Smooth muscle cell (in vitro differentiated cells): ENCODE measurements at regions not wholly inside any gene's neighbourhood (a gene's known extent, or its start where the extent isn't known, plus 50 kb on each side); places are given as distances from the start of the nearest gene placed in this dataset.

ENCODE experiments used
- DNase-seq: peaks from one replicate; lab custom pipeline; 2025; ENCODE audit not compliant: unreplicated experiment; lab: John Stamatoyannopoulos, UW
- H2AFZ ChIP-seq: fragments of 200-600 bp; sonication (generic); 2 replicates; pipeline ENCODE4 v1.6.0; 2016; ENCODE audit warnings: antibody characterized with exemption, low read depth, mild to moderate bottlenecking
- H3F3A ChIP-seq: fragments of 200-600 bp; sonication (generic); 2 replicates; pipeline ENCODE4 v1.6.0; 2017; ENCODE audit warnings: antibody characterized with exemption, low read depth
- H3K27ac ChIP-seq: fragments of 200-600 bp; sonication (generic); 2 replicates; pipeline ENCODE4 v1.5.1; 2016; ENCODE audit warnings: low read depth, mild to moderate bottlenecking
- H3K27me3 ChIP-seq: fragments of 200-600 bp; sonication (generic); 2 replicates; pipeline ENCODE4 v1.6.1; 2016; ENCODE audit warnings: low read depth, mild to moderate bottlenecking
- H3K36me3 ChIP-seq: fragments of 200-600 bp; sonication (generic); 2 replicates; pipeline ENCODE4 v1.5.1; 2016; ENCODE audit warnings: low read depth
- H3K4me1 ChIP-seq: fragments of 200-600 bp; sonication (generic); 2 replicates; pipeline ENCODE4 v1.5.1; 2016; ENCODE audit warnings: low read depth
- H3K4me2 ChIP-seq: fragments of 200-600 bp; sonication (generic); 2 replicates; pipeline ENCODE4 v1.6.0; 2016; ENCODE audit warnings: mild to moderate bottlenecking
- H3K4me3 ChIP-seq: fragments of 200-600 bp; sonication (generic); 2 replicates; pipeline ENCODE4 v1.5.1; 2016; ENCODE audit warnings: mild to moderate bottlenecking
- H3K79me2 ChIP-seq: fragments of 200-600 bp; sonication (generic); 2 replicates; pipeline ENCODE4 v1.6.0; 2016; ENCODE audit warnings: low read depth, mild to moderate bottlenecking
- H3K9ac ChIP-seq: fragments of 200-600 bp; sonication (generic); 2 replicates; pipeline ENCODE4 v1.6.0; 2016; ENCODE audit warnings: low read depth
- H3K9me3 ChIP-seq: fragments of 200-600 bp; sonication (generic); replicated peaks from 2 replicates; pipeline ENCODE4 v1.5.1; 2016; ENCODE audit warnings: low read depth
- H4K20me1 ChIP-seq: fragments of 200-600 bp; sonication (generic); 2 replicates; pipeline ENCODE4 v1.6.0; 2016; ENCODE audit warnings: low read depth
- CTCF ChIP-seq: fragments of 200-600 bp; sonication (generic); IDR thresholded peaks from 2 replicates; pipeline ENCODE4 v1.5.1; 2017; ENCODE audit warnings: borderline replicate concordance, mild to moderate bottlenecking, antibody characterized with exemption; ENCODE audit not compliant: insufficient read depth, poor library complexity, severe bottlenecking
- WGBS: methylation state at CpG from one replicate; pipeline ENCODE4 v1.1.7; 2016; ENCODE audit warnings: low lambda C conversion rate; 5-methylcytosine and 5-hydroxymethylcytosine counted together

- Histone ChIP-seq H2AFZ (no peak overlapping the region), H3K27me3 (no peaks in the 10 kb centered on the region), H3K9me3 (no peaks in the 10 kb centered on the region), H3K9ac (no peak overlapping the region), H3F3A (no peaks in the 10 kb centered on the region), H4K20me1 (no peaks in the 10 kb centered on the region), H3K79me2 (no peaks in the 10 kb centered on the region), H3K36me3 (no peaks in the 10 kb centered on the region), H3K4me1 (no peaks in the 10 kb centered on the region), H3K27ac (no peak overlapping the region), H3K4me2 (no peak overlapping the region), H3K4me3 (no peak overlapping the region)
- TF ChIP-seq CTCF: no peak
- DNase-seq: no peak
- 93% methylated on average over 2 of the region's 2 CpGs for WGBS
Observed at GRCh38 chr18:23352042-23352441, 101.0 kb upstream of the RIOK3 start.

GRCh38 chr18:23353459-23353858, 99.6 kb upstream of the RIOK3 start:
- H3K4me3 ChIP-seq: no peak overlapping the region
- no peaks in the 10 kb centered on the region for H3K36me3 ChIP-seq
- no peak overlapping the region for H3K9ac ChIP-seq
- no peaks in the 10 kb centered on the region for H3K4me1 ChIP-seq
- no peak overlapping the region for H3K4me2 ChIP-seq
- no peak overlapping the region for H3K27ac ChIP-seq
- WGBS: 54% methylated on average over 3 of the region's 3 CpGs
- no peaks in the 10 kb centered on the region for H3K9me3 ChIP-seq
- no peaks in the 10 kb centered on the region for H3F3A ChIP-seq
- DNase-seq: no peak
- H4K20me1 ChIP-seq: no peaks in the 10 kb centered on the region
- H2AFZ ChIP-seq: no peak overlapping the region
- no peaks in the 10 kb centered on the region for H3K27me3 ChIP-seq
- H3K79me2 ChIP-seq: no peaks in the 10 kb centered on the region
- no peak for TF ChIP-seq CTCF

- TF ChIP-seq CTCF: no peak
- Histone ChIP-seq H3K79me2 (no peaks in the 10 kb centered on the region), H3K4me2 (no peak overlapping the region), H3K9ac (no peak overlapping the region), H3K27me3 (no peaks in the 10 kb centered on the region), H2AFZ (no peak overlapping the region), H3K36me3 (no peaks in the 10 kb centered on the region), H3K4me3 (no peak overlapping the region), H3K4me1 (no peaks in the 10 kb centered on the region), H4K20me1 (no peaks in the 10 kb centered on the region), H3K9me3 (no peaks in the 10 kb centered on the region), H3K27ac (no peak overlapping the region), H3F3A (no peaks in the 10 kb centered on the region)
- DNase-seq: no peak
- WGBS: 46% methylated on average over 4 of the region's 4 CpGs
Observed at GRCh38 chr18:23354625-23355024, 98.5 kb upstream of the RIOK3 start.

GRCh38 chr18:23355206-23355605, 97.9 kb upstream of the RIOK3 start:
- no peak for TF ChIP-seq CTCF
- no peaks in the 10 kb centered on the region for H3K4me1 ChIP-seq
- H3K79me2 ChIP-seq: no peaks in the 10 kb centered on the region
- no peaks in the 10 kb centered on the region for H3K27me3 ChIP-seq
- no peaks in the 10 kb centered on the region for H3K9me3 ChIP-seq
- no peak for DNase-seq
- no peak overlapping the region for H2AFZ ChIP-seq
- H3K4me2 ChIP-seq: no peak overlapping the region
- no peaks in the 10 kb centered on the region for H3K36me3 ChIP-seq
- H3K9ac ChIP-seq: no peak overlapping the region
- H3K27ac ChIP-seq: no peak overlapping the region
- 98% methylated on average over 6 of the region's 6 CpGs for WGBS
- H3F3A ChIP-seq: no peaks in the 10 kb centered on the region
- H3K4me3 ChIP-seq: no peak overlapping the region
- no peaks in the 10 kb centered on the region for H4K20me1 ChIP-seq
